ENCODE measurements at regions not wholly inside any gene's neighbourhood (a gene's known extent, or its start where the extent isn't known, plus 50 kb on each side); places are given as distances from the start of the nearest gene placed in this dataset.

GRCh38 chr10:131004276-131004675 lies 307.2 kb downstream of the TCERG1L start:
- no CpG with 5 or more reads among the region's 2 CpGs for WGBS (ENCODE audit: insufficient coverage, low lambda C conversion rate)
- no peaks in the 10 kb centered on the region for H3K27me3 ChIP-seq (ENCODE audit: control insufficient read depth, insufficient read depth, low read length)
- no peaks in the 10 kb centered on the region for H3K36me3 ChIP-seq (ENCODE audit: control insufficient read depth, insufficient read depth, low read length)
- no peak overlapping the region for H3K4me3 ChIP-seq (ENCODE audit: low read length)
- H3K27ac ChIP-seq (ENCODE audit: low read length) = no peak overlapping the region
- no peak for DNase-seq
- H3K4me1 ChIP-seq (ENCODE audit: control insufficient read depth, insufficient read depth, low read length) = no peaks in the 10 kb centered on the region
- no peaks in the 10 kb centered on the region for H3K9me3 ChIP-seq (ENCODE audit: control insufficient read depth, low read depth, low read length)

- Histone ChIP-seq H3K27ac (ENCODE audit: low read length) (no peak overlapping the region), H3K9me3 (ENCODE audit: control insufficient read depth, low read depth, low read length) (no peaks in the 10 kb centered on the region), H3K4me3 (ENCODE audit: low read length) (no peak overlapping the region), H3K27me3 (ENCODE audit: control insufficient read depth, insufficient read depth, low read length) (no peaks in the 10 kb centered on the region), H3K4me1 (ENCODE audit: control insufficient read depth, insufficient read depth, low read length) (no peaks in the 10 kb centered on the region), H3K36me3 (ENCODE audit: control insufficient read depth, insufficient read depth, low read length) (no peaks in the 10 kb centered on the region)
- no peak for DNase-seq
- no CpG with 5 or more reads among the region's 10 CpGs for WGBS (ENCODE audit: insufficient coverage, low lambda C conversion rate)
These were observed 304.9 kb downstream of the TCERG1L start for GRCh38 chr10:131006458-131007256.

- Histone ChIP-seq H3K4me3 (ENCODE audit: low read length) (no peak overlapping the region), H3K27ac (ENCODE audit: low read length) (no peak overlapping the region), H3K4me1 (ENCODE audit: control insufficient read depth, insufficient read depth, low read length) (no peaks in the 10 kb centered on the region), H3K36me3 (ENCODE audit: control insufficient read depth, insufficient read depth, low read length) (no peaks in the 10 kb centered on the region), H3K27me3 (ENCODE audit: control insufficient read depth, insufficient read depth, low read length) (no peaks in the 10 kb centered on the region), H3K9me3 (ENCODE audit: control insufficient read depth, low read depth, low read length) (no peaks in the 10 kb centered on the region)
- no peak for DNase-seq
- no CpG with 5 or more reads among the region's 5 CpGs for WGBS (ENCODE audit: insufficient coverage, low lambda C conversion rate)
These were observed 301.7 kb downstream of the TCERG1L start for GRCh38 chr10:131009791-131010190.

GRCh38 chr10:131010965-131011575 lies 300.5 kb downstream of the TCERG1L start:
- no peak for DNase-seq
- no peak overlapping the region for H3K4me3 ChIP-seq (ENCODE audit: low read length)
- no peaks in the 10 kb centered on the region for H3K4me1 ChIP-seq (ENCODE audit: control insufficient read depth, insufficient read depth, low read length)
- no peaks in the 10 kb centered on the region for H3K36me3 ChIP-seq (ENCODE audit: control insufficient read depth, insufficient read depth, low read length)
- H3K9me3 ChIP-seq (ENCODE audit: control insufficient read depth, low read depth, low read length) = no peaks in the 10 kb centered on the region
- no CpG with 5 or more reads among the region's 11 CpGs for WGBS (ENCODE audit: insufficient coverage, low lambda C conversion rate)
- no peak overlapping the region for H3K27ac ChIP-seq (ENCODE audit: low read length)
- H3K27me3 ChIP-seq (ENCODE audit: control insufficient read depth, insufficient read depth, low read length) = no peaks in the 10 kb centered on the region

GRCh38 chr10:131011936-131012640 lies 299.4 kb downstream of the TCERG1L start:
- DNase-seq = no peak
- no peak overlapping the region for H3K4me3 ChIP-seq (ENCODE audit: low read length)
- no peaks in the 10 kb centered on the region for H3K27me3 ChIP-seq (ENCODE audit: control insufficient read depth, insufficient read depth, low read length)
- WGBS (ENCODE audit: insufficient coverage, low lambda C conversion rate) = no CpG with 5 or more reads among the region's 10 CpGs
- H3K27ac ChIP-seq (ENCODE audit: low read length) = no peak overlapping the region
- H3K9me3 ChIP-seq (ENCODE audit: control insufficient read depth, low read depth, low read length) = no peaks in the 10 kb centered on the region
- H3K4me1 ChIP-seq (ENCODE audit: control insufficient read depth, insufficient read depth, low read length) = no peaks in the 10 kb centered on the region
- H3K36me3 ChIP-seq (ENCODE audit: control insufficient read depth, insufficient read depth, low read length) = no peaks in the 10 kb centered on the region

- Histone ChIP-seq H3K36me3 (ENCODE audit: control insufficient read depth, insufficient read depth, low read length) (no peaks in the 10 kb centered on the region), H3K27ac (ENCODE audit: low read length) (no peak overlapping the region), H3K27me3 (ENCODE audit: control insufficient read depth, insufficient read depth, low read length) (no peaks in the 10 kb centered on the region), H3K4me1 (ENCODE audit: control insufficient read depth, insufficient read depth, low read length) (no peaks in the 10 kb centered on the region), H3K9me3 (ENCODE audit: control insufficient read depth, low read depth, low read length) (no peaks in the 10 kb centered on the region), H3K4me3 (ENCODE audit: low read length) (no peak overlapping the region)
- no peak for DNase-seq
- no CpG with 5 or more reads among the region's 5 CpGs for WGBS (ENCODE audit: insufficient coverage, low lambda C conversion rate)
These were observed 298.9 kb downstream of the TCERG1L start for GRCh38 chr10:131012641-131012985.

GRCh38 chr10:131013281-131013912 lies 298.1 kb downstream of the TCERG1L start:
- Histone ChIP-seq H3K36me3 (ENCODE audit: control insufficient read depth, insufficient read depth, low read length) (no peaks in the 10 kb centered on the region), H3K27me3 (ENCODE audit: control insufficient read depth, insufficient read depth, low read length) (no peaks in the 10 kb centered on the region), H3K9me3 (ENCODE audit: control insufficient read depth, low read depth, low read length) (no peaks in the 10 kb centered on the region), H3K27ac (ENCODE audit: low read length) (no peak overlapping the region), H3K4me1 (ENCODE audit: control insufficient read depth, insufficient read depth, low read length) (no peaks in the 10 kb centered on the region), H3K4me3 (ENCODE audit: low read length) (no peak overlapping the region)
- WGBS (ENCODE audit: insufficient coverage, low lambda C conversion rate) = no CpG with 5 or more reads among the region's 17 CpGs
- DNase-seq = no peak

GRCh38 chr10:131014271-131014670 lies 297.2 kb downstream of the TCERG1L start:
- H3K27me3 ChIP-seq (ENCODE audit: control insufficient read depth, insufficient read depth, low read length) = no peaks in the 10 kb centered on the region
- 80% methylated on average over 1 of the region's 3 CpGs for WGBS (ENCODE audit: insufficient coverage, low lambda C conversion rate)
- no peak for DNase-seq

GRCh38 chr10:131015271-131015670 lies 296.2 kb downstream of the TCERG1L start:
- H3K27me3 ChIP-seq (ENCODE audit: control insufficient read depth, insufficient read depth, low read length) = no peaks in the 10 kb centered on the region
- no peaks in the 10 kb centered on the region for H3K9me3 ChIP-seq (ENCODE audit: control insufficient read depth, low read depth, low read length)
- H3K4me1 ChIP-seq (ENCODE audit: control insufficient read depth, insufficient read depth, low read length) = no peaks in the 10 kb centered on the region
- DNase-seq = no peak
- 100% methylated on average over 4 of the region's 9 CpGs for WGBS (ENCODE audit: insufficient coverage, low lambda C conversion rate)
- no peak overlapping the region for H3K27ac ChIP-seq (ENCODE audit: low read length)
- H3K4me3 ChIP-seq (ENCODE audit: low read length) = no peak overlapping the region
- no peaks in the 10 kb centered on the region for H3K36me3 ChIP-seq (ENCODE audit: control insufficient read depth, insufficient read depth, low read length)

More at GRCh38 chr10:131014271-131014670, 297.2 kb downstream of the TCERG1L start:
- Histone ChIP-seq H3K4me1 (ENCODE audit: control insufficient read depth, insufficient read depth, low read length) (no peaks in the 10 kb centered on the region), H3K4me3 (ENCODE audit: low read length) (no peak overlapping the region), H3K9me3 (ENCODE audit: control insufficient read depth, low read depth, low read length) (no peaks in the 10 kb centered on the region), H3K27ac (ENCODE audit: low read length) (no peak overlapping the region), H3K36me3 (ENCODE audit: control insufficient read depth, insufficient read depth, low read length) (no peaks in the 10 kb centered on the region)

GRCh38 chr10:131016556-131016955 lies 295.0 kb downstream of the TCERG1L start:
- no peak overlapping the region for H3K4me3 ChIP-seq (ENCODE audit: low read length)
- no CpG with 5 or more reads among the region's 7 CpGs for WGBS (ENCODE audit: insufficient coverage, low lambda C conversion rate)

More at GRCh38 chr10:131016556-131016955, 295.0 kb downstream of the TCERG1L start:
- H3K36me3 ChIP-seq (ENCODE audit: control insufficient read depth, insufficient read depth, low read length) = no peaks in the 10 kb centered on the region
- DNase-seq = no peak
- H3K27ac ChIP-seq (ENCODE audit: low read length) = no peak overlapping the region
- no peaks in the 10 kb centered on the region for H3K27me3 ChIP-seq (ENCODE audit: control insufficient read depth, insufficient read depth, low read length)
- H3K4me1 ChIP-seq (ENCODE audit: control insufficient read depth, insufficient read depth, low read length) = no peaks in the 10 kb centered on the region
- H3K9me3 ChIP-seq (ENCODE audit: control insufficient read depth, low read depth, low read length) = no peaks in the 10 kb centered on the region
